Skin of body (tissue), 1 donor: ENCODE measurements at regions not wholly inside any gene's neighbourhood (a gene's known extent, or its start where the extent isn't known, plus 50 kb on each side); places are given as distances from the start of the nearest gene placed in this dataset.
"Not testable (repeated sequence)": the region's sequence is repeated elsewhere in the genome, so short reads cannot be mapped to it uniquely, and the experiment has no call there.

Experiments
- DNase-seq: peaks from one replicate; lab custom pipeline; 2025; lab: John Stamatoyannopoulos, UW

DNA sequence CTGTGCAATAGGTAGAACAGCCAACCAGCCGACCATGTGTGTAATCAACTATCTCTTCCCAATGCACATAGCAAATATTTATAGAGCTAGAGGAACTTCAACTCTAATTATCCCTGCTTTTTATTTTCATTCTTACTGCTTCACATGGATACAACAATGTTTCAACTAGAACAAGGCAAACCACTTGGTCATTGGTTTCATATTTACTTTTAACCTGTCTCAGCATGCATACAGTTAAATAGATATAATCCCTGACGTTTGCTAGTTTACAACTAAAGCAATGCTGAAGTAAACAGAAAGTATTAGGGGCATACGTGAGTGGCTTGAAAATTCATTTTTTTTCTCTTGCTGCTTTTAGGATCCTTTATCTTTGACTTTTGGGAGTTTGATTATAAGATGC is 318.5 kb upstream of the MAP3K7 start:
- no peak for DNase-seq

GRCh38 chr6:90900034-90900433 is 313.2 kb upstream of the MAP3K7 start:
- no peak for DNase-seq

DNA sequence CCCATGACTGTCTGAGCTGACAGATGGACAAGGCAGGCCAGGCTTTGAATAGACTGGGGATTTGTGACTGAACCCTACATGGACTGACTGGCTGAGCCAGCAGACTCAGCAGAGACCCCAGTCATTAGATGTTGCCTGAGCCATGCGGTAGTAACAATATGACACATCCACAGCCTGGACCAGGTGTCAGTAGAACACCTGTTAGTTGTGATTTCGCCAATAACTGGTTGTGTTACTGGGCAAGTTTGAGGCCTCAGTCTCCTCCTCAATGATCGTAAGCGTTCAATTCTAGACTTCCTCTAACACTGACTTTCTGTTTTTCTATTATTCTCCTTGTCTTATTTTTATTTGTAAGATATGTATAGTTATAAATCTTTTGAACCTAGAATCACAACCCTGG is 311.9 kb upstream of the MAP3K7 start:
- DNase-seq: no peak

- no peak for DNase-seq
Observed at GRCh38 chr6:90896075-90896547, 309.2 kb upstream of the MAP3K7 start.

GRCh38 chr6:90895299-90896074 is 308.6 kb upstream of the MAP3K7 start:
- no peak for DNase-seq

DNA sequence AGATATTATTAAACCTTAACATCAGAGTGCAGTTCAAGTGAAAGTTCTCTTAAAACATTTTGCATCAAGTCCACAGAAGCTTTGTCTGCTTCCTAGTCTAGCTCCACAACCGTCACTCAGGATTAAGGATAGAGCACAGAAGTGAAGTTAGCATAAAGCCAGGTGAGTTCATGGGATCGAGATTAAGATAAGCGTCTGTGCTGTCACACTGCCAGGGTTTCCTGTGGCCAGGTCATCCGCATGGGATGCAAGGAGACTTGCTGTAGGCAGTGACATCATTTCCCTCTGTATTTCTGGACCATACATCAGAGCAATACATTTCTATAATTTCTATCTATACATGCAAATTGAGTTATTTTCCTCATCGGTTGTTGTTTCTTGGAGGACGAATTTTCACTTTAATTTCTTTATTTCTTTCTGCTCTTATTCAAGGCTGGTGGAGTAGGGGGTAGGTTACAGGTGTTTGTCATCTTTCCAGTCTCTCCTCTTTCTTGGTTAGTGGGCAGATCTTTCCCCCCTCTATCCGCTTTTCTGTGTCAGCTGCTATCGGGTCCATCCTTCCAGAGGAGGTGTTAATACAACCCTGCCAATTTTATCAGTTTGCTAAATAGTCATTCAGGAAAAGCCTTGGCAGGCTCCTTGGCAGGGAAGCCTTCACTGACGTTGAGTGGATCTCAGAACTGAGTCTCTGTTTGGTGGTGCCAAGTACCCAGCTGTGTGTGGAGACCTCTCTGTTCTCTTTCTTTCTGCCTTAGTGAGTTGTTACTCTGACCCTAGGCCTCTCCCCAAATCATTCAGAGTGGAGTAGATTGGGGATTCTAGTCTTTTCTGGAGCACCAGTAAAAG is 307.6 kb upstream of the MAP3K7 start:
- no peak for DNase-seq

- no peak for DNase-seq
Observed at GRCh38 chr6:90893400-90893799, 306.5 kb upstream of the MAP3K7 start.

DNA sequence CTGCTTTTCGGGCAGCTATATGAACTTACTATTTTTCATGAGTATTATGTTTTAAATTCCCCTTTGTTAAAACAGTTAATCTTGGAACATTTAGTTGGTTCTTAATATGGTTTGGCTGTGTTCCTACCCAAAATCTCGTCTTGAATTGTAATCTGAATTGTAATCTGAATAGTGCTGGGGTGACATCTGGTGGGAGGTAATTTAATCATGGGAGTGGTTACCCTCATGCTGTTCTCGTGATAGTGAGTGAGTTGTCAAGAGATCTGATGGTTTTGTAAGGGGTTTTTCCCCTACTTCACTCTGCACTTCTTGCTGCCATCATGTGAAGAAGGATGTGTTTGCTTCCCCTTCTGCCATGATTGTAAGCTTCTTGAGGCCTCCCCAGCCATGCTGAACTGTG is 305.4 kb upstream of the MAP3K7 start:
- DNase-seq: no peak

DNA sequence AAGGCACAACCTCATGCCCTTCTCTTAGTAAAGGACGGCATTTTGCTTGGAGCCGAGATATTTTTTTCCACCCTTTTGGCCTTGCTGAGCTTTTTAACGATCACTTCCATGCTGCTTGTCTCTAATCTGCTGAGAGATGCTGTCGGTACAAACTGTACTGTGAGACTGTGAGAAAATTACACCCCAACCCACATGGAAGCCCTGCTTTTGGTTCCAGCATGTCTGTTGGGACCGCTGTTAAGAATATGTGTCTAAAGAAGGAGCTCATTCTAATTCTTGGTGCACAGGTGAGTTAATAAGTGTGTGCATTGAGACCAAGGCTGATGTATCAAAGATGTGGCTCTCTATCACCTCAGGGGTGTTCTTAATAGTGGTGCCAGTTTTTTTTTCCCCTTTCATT is 304.5 kb upstream of the MAP3K7 start:
- DNase-seq: no peak

DNA sequence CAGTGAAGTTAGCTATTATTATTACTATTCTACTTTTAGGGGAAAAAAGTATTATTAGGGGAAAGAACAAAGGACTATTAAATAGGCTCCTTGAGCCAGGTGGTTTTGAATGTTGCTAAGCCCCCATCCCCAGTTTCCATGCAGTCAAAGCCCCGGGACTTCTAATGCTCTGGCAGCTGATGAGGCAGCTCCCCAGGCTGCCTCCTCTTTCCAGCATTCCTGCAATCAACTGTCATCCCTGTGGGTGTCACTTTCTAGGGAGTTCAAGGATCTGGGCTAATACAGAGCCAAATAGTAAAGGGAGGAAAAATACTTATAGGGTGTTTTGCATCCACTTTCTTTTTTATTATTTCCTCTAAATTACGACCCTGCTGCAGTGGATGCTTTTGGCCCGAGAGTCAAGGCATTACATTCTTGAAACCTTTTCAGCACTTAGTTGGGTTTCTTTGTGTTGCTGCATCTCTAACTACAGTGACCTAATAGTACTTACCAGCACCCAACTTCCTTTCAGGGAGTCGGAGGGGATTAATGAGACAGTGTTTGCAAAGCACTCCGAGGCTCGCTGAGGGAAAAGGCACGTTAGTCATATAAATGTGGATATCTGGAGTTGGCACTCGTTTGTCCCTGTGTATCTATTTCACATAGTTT is 303.9 kb upstream of the MAP3K7 start:
- DNase-seq: no peak

- DNase-seq: no peak
Observed at GRCh38 chr6:90887764-90888163, 300.9 kb upstream of the MAP3K7 start.

DNA sequence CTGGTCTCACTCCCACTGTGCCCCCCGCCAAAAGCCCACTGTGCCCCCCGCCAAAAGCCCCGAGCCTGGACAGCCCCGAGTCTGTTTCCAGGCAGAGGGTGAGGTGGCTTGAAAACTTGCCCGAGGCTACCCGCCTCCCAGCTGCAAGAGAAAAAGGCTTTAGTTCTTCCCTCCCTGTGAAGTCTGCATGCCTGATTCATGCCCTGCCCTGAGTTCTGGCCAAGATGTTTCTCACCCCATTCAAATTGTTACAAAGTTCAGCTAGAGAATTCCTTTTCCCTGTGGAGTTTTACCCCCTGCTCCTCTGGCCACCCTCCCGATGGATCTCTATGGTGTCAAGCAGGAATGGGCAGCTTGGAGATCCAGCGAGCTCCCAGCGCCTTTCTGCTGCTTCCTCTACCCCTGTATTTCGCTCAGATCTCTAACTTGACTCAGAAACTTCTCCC is 298.8 kb upstream of the MAP3K7 start:
- DNase-seq: no peak

- DNase-seq: not testable (repeated sequence)
Observed at GRCh38 chr6:90885137-90885536, 298.3 kb upstream of the MAP3K7 start.

DNA sequence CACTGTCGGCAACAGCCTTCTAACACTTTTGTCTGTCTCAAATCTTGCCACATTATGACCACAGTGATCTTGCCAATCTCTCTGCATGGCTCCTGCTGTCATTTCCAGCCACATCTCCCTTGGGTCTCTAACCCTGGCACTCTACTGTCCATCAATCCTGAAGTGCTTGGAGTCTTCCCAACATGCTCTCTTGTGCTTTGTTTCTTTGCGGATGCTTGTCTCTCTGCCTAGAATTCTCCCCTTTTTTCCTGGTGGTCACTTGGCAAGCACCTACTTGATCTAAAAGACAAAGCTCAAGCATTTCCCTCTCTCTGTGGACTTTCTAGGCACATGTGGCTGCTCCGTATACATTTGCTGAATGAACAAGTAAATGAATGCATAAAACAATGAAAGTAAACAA is 290.7 kb upstream of the MAP3K7 start:
- DNase-seq: no peak

- no peak for DNase-seq
Observed at GRCh38 chr6:90874931-90875330, 288.1 kb upstream of the MAP3K7 start.

DNA sequence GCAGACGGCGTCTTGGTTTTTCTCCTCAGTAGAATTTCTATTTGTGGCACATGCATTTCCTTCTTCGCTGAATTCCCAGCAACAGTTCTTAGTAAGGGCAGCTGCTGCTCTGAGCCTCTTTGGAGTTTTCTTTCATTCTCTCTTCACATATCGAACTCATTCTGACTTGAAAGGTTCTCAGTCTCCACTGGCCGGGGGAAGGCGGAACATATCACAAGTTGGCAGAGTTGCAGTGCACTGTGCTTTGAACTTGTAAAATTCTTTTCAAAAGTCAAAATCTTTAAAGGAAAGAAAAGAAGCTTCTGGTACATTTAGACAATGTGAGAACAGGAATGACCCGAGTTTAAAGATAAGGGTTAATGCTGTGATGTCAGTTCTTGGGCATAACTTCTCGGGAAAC is 286.1 kb upstream of the MAP3K7 start:
- DNase-seq: no peak

GRCh38 chr6:90870561-90870960 is 283.7 kb upstream of the MAP3K7 start:
- no peak for DNase-seq

DNA sequence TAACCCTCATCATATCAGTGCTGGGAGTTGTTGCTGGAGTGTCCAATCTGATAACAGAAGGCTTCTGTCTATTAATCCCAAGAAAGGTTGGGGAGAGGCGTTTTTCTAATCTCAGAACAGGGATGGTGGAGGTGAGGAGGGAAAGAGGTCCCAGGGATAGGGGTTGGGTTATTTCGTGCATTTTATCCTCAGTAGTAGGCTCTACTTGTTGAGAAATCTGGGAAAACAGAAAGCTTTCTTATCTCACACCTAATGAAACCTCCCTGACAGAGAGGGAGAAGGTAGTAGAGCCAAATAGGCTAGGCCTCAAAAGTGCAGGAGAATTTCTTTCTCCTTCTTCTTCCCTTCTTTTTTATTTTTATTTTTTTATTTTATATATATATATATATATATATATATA is 281.8 kb upstream of the MAP3K7 start:
- DNase-seq: no peak

- no peak for DNase-seq
Observed at GRCh38 chr6:90868256-90868655, 281.4 kb upstream of the MAP3K7 start.

DNA sequence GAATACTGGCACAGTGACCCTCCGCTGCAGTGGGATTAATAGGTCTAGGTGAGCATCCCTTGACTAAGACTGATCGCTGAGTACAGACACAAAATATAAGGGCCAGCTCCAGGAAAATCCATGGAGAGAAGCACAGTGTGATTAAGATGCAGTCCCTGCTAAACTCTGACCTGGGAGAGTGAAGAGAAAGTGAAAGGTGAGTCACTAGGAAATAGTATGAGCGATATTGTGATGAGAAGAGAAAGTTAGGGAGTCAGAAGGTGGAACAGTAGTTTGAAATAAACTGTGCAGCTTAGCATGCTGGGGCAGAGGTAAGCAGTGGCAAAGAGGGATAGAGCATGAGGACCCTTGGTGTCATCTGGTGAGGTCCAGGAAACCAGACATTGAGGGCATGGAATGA is 278.6 kb upstream of the MAP3K7 start:
- DNase-seq: no peak

DNA sequence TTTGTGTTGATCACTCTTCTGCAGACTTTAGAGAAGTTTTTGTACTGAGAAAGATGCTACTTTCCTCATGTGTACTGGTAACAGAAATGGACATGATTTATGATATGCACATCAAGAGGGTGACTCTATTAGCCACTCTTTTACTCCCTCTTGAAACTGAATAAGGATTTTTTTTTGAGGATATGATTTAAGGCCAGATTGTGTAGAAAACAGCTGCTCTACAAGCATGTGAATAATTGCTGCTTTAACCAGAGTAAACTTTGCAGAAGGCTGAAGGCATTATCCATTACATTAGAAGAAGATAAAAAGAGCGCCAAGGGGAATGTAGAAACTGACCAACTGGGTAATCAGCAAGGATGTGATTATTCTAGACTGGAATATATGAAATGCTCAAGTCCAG is 276.2 kb upstream of the MAP3K7 start:
- DNase-seq: no peak
